Aorta (tissue), 5 donors: ENCODE measurements at regions not wholly inside any gene's neighbourhood (a gene's known extent, or its start where the extent isn't known, plus 50 kb on each side); places are given as distances from the start of the nearest gene placed in this dataset.
A peak's percentile ranks its signal among the peaks of the same experiment; 100 is the strongest.

Experiments used
- ATAC-seq: fragments of 200-7000 bp; cut with Tn5 transposase; one replicate; pipeline ENCODE4 v1.9.1; 2022; ENCODE audit warnings: moderate library complexity; ENCODE audit not compliant: low FRiP score
- DNase-seq, 2 donors: peaks; one replicate each; pipeline ENCODE4 v3.0.0-alpha.2; 2020
- H3K27ac ChIP-seq, 2 donors: one replicate each; pipeline ENCODE4 v1.5.1; 2013; ENCODE audit warnings: low read length in 2 of 2, mild to moderate bottlenecking in 2 of 2, moderate library complexity in 2 of 2, control low read depth in 1 of 2, inconsistent platforms in 1 of 2, low read depth in 1 of 2
- H3K27me3 ChIP-seq, 2 donors: one replicate each; pipeline ENCODE4 v1.6.1; 2013; ENCODE audit warnings: control low read depth in 1 of 2, low read length in 1 of 2, mild to moderate bottlenecking in 1 of 2, moderate library complexity in 1 of 2; ENCODE audit not compliant: insufficient read depth in 2 of 2, control insufficient read depth in 1 of 2
- H3K36me3 ChIP-seq, 2 donors: one replicate each; pipeline ENCODE4 v1.6.1; 2013; ENCODE audit warnings: control low read depth in 1 of 2, low read length in 1 of 2, mild to moderate bottlenecking in 1 of 2; ENCODE audit not compliant: insufficient read depth in 2 of 2, control insufficient read depth in 1 of 2
- H3K4me1 ChIP-seq, 2 donors: one replicate each; pipeline ENCODE4 v1.6.1; 2013; ENCODE audit warnings: low read length in 2 of 2, control low read depth in 1 of 2, mild to moderate bottlenecking in 1 of 2, moderate library complexity in 1 of 2; ENCODE audit not compliant: insufficient read depth in 2 of 2, control insufficient read depth in 1 of 2
- H3K4me3 ChIP-seq, 2 donors: one replicate each; pipeline ENCODE4 v1.5.1; 2013; ENCODE audit warnings: low read length in 2 of 2, control low read depth in 1 of 2, mild to moderate bottlenecking in 1 of 2
- H3K9me3 ChIP-seq: one replicate; pipeline ENCODE4 v1.6.1; 2013; ENCODE audit warnings: mild to moderate bottlenecking, low read length; ENCODE audit not compliant: control insufficient read depth
- WGBS, 2 donors: extraction: QIAGEN DNeasy Blood & Tissue Kit; methylation state at CpG; one replicate each; pipeline ENCODE4 v1.1.7; 2013; 5-methylcytosine and 5-hydroxymethylcytosine counted together
- intact Hi-C, 2 donors: fragments of 100-400 bp; cut with DNase I; formaldehyde crosslinking; loops; one replicate each; pipeline versions ENCODE4 v1.14.2 to v1.15.0; 2022
- donor health status: healthy with polysubstance abuse.
- donor health status: Bipolar disorder and iron deficiency.
- donor health status: DM: no; HTN: no; CAD: no.
- donor health status: DM: no; HTN: no; CAD: no.
- donor health status: DM: yes; HTN: yes; CAD: no.

DNA sequence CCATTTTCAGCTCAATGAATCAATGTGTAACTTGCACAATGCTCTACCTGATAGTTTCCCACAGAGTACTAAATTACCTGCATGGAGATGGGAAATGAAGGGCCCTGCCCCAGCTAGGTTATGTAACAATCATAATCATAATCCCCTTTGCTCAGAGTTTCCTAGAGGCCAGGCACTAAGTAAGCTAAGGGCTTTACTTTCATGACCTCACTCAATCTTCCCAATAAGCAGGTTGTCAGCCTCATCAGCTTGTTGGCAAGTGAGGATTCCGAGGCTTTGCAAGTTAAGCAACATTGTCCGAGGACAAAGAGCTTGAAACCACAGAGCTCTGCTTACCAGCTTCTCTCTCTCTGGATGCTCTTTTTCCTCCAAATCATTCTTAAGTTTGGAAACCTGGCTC is 64.1 kb upstream of the NTPCR start:
- Histone ChIP-seq H3K36me3 (no peaks in the 10 kb centered on the region), H3K4me3 (no peak overlapping the region), H3K27me3 (no peaks in the 10 kb centered on the region), H3K9me3 (peaks cover 2% of the 10 kb centered on the region), H3K27ac (no peak overlapping the region), H3K4me1 (no peaks in the 10 kb centered on the region)
- DNase-seq (no peak), ATAC-seq (no peak)
- 87% methylated on average over 2 of the region's 2 CpGs for WGBS, 2 donors
- intact Hi-C loops = no loop called here

GRCh38 chr1:232890340-232890943 is 60.0 kb upstream of the NTPCR start:
- Histone ChIP-seq H3K4me3 (no peak overlapping the region), H3K4me1 (no peaks in the 10 kb centered on the region), H3K36me3 (no peaks in the 10 kb centered on the region), H3K9me3 (peaks cover 6% of the 10 kb centered on the region), H3K27me3 (no peaks in the 10 kb centered on the region), H3K27ac (no peak overlapping the region)
- WGBS, 2 donors = 85 to 86% methylated on average over 5 of the region's 5 CpGs
- DNase-seq (no peak), ATAC-seq (no peak)
- intact Hi-C loops = no loop called here

DNA sequence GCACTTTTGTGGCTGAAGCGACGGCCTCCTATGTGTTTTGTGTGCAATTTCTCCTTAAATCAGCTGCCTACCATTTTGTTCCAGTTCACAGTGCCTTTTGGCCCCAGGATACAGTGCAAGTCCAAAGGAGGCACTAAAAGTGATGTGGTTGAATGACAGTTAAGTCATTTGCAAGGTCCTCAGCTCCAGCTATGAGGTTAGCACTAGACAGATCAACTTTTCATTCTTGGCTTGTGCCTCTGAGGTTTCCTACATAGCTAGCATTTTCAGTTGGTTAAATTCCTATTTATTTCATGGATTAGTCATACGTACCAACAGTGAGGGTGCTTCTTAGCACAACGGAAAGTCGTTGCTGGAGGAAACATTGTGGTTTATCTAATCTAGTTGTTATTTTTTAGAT is 59.3 kb upstream of the NTPCR start:
- Histone ChIP-seq H3K4me1 (no peaks in the 10 kb centered on the region), H3K27ac (no peak overlapping the region), H3K4me3 (no peak overlapping the region), H3K27me3 (no peaks in the 10 kb centered on the region), H3K9me3 (peaks cover 6% of the 10 kb centered on the region), H3K36me3 (no peaks in the 10 kb centered on the region)
- WGBS, 2 donors = 55 to 57% methylated on average over 5 of the region's 5 CpGs
- ATAC-seq (peak; percentile 22), DNase-seq (no peak)
- intact Hi-C loops = no loop called here

DNA sequence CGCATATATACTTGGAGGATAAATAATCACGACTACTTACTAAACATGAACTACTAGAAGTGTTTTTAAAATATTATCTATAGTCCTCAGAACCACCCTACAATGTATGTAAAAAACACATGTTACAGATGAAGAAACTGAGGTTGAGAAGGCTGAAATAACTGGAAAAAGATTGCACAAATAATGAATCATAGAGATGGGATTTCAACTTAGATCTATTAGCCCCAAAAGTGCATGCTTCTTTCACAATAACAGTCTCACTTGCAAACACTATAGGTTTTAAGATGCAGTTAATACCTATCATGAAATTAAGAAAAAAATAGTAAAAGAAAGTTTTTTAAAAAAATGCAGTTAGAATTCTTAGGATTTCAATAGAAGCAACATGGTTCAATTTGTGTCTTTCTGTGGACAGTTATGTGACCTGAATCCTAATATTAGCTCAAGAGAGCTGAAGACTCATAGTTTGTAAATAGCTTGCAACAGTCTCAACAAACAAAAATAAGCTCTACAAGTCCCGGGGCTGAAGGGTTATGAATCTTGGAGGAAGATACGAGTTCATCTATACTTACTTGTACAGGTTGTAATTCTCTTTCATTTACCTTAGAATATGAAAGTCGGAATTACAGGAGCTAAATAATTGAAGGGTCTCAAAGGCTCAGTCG is 58.6 kb upstream of the NTPCR start:
- Histone ChIP-seq H3K9me3 (peaks cover 6% of the 10 kb centered on the region), H3K27ac (no peak overlapping the region), H3K4me1 (no peaks in the 10 kb centered on the region), H3K36me3 (no peaks in the 10 kb centered on the region), H3K27me3 (no peaks in the 10 kb centered on the region), H3K4me3 (no peak overlapping the region)
- ATAC-seq = no peak
- intact Hi-C loops = no loop called here
- no peak for DNase-seq
- WGBS, 2 donors = 90 to 92% methylated on average over 6 of the region's 6 CpGs

GRCh38 chr1:232893481-232894313 is 56.7 kb upstream of the NTPCR start:
- Histone ChIP-seq H3K9me3 (peaks cover 6% of the 10 kb centered on the region), H3K4me3 (no peak overlapping the region), H3K27me3 (no peaks in the 10 kb centered on the region), H3K27ac (no peak overlapping the region), H3K36me3 (no peaks in the 10 kb centered on the region), H3K4me1 (no peaks in the 10 kb centered on the region)
- WGBS, 2 donors = 73 to 76% methylated on average over 4 of the region's 4 CpGs
- no peak for DNase-seq
- intact Hi-C loops = no loop called here
- no peak for ATAC-seq

DNA sequence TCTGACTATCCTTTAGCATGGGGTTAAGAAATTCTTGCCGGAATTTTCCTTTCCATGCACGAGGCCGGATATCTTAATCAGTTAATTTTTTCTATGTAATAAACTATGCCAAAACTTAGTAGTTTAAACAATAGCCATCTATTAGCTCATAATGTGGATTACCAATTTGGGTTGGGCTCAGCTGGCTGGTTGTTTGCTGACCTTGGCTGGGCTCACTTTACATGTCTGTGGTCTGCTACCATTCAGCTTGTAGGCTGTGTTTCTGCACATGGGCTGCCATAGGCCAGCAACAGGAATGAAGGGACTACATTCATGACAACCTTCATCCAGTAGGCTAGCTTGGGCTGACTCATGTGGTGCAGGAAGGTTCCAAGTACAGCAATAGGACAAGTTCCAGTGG is 56.0 kb upstream of the NTPCR start:
- DNase-seq = no peak
- WGBS, 2 donors = 4 to 24% methylated on average over 3 of the region's 3 CpGs
- intact Hi-C loops = no loop called here

GRCh38 chr1:232897949-232898465 is 52.4 kb upstream of the NTPCR start:
- no peaks in the 10 kb centered on the region for H3K36me3 ChIP-seq
- H3K27me3 ChIP-seq = no peaks in the 10 kb centered on the region
- no peak overlapping the region for H3K4me3 ChIP-seq
- peaks cover 4% of the 10 kb centered on the region for H3K9me3 ChIP-seq
- DNase-seq = no peak
- intact Hi-C loops = no loop called here
- no peak for ATAC-seq
- 97% methylated on average over 7 of the region's 7 CpGs for WGBS, 2 donors
- no peaks in the 10 kb centered on the region for H3K4me1 ChIP-seq
- no peak overlapping the region for H3K27ac ChIP-seq

More for the DNA sequence above, 56.0 kb upstream of the NTPCR start:
- no peak for ATAC-seq
- Histone ChIP-seq H3K4me1 (no peaks in the 10 kb centered on the region), H3K9me3 (peaks cover 6% of the 10 kb centered on the region), H3K27me3 (no peaks in the 10 kb centered on the region), H3K4me3 (no peak overlapping the region), H3K36me3 (no peaks in the 10 kb centered on the region), H3K27ac (no peak overlapping the region)

DNA sequence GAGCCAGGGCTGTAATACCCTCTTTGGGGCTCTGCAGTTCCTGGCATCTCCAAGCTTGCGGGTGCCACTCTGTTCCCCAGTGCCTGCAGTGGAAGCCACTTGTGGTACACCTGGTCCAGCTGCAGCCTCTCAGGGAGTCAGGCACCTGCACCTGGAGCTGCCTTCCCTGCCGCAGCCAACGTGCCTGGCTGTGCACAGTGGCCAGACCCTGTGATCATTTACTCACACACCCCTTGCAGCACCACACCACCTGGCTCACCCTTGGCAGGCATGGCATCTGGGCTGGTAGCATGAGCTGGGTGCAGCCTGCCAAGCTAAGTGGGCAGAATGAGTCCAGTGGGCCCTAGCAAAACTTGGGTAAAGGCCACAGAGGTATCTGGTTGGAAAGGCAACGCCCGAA is 51.1 kb upstream of the NTPCR start:
- no peak for DNase-seq
- 79 to 87% methylated on average over 5 of the region's 5 CpGs for WGBS, 2 donors
- ATAC-seq = no peak
- no peaks in the 10 kb centered on the region for H3K36me3 ChIP-seq
- H3K9me3 ChIP-seq = peaks cover 4% of the 10 kb centered on the region
- H3K4me1 ChIP-seq = no peaks in the 10 kb centered on the region
- H3K27me3 ChIP-seq = no peaks in the 10 kb centered on the region
- no peak overlapping the region for H3K4me3 ChIP-seq
- no peak overlapping the region for H3K27ac ChIP-seq
- intact Hi-C loops = no loop called here
